Neuronal stem cell (in vitro differentiated cells): ENCODE measurements at regions not wholly inside any gene's neighbourhood (a gene's known extent, or its start where the extent isn't known, plus 50 kb on each side); places are given as distances from the start of the nearest gene placed in this dataset.

ENCODE experiments used
- DNase-seq: peaks from one replicate; pipeline ENCODE4 v3.0.0-alpha.2; 2013; ENCODE audit warnings: low spot score
- H2AFZ ChIP-seq: one replicate; pipeline ENCODE4 v1.6.1; 2013; ENCODE audit warnings: mild to moderate bottlenecking, low read length, inconsistent platforms
- H2AK5ac ChIP-seq: 2 replicates; pipeline ENCODE4 v1.6.1; 2013; ENCODE audit warnings: low read depth, mild to moderate bottlenecking, inconsistent platforms, low read length, moderate library complexity, mixed read lengths
- H2BK120ac ChIP-seq: 2 replicates; pipeline ENCODE4 v1.6.1; 2013; ENCODE audit warnings: low read depth, mild to moderate bottlenecking, inconsistent platforms, low read length, moderate library complexity, mixed read lengths
- H2BK12ac ChIP-seq: one replicate; pipeline ENCODE4 v1.6.1; 2013; ENCODE audit warnings: low read length, inconsistent platforms
- H2BK15ac ChIP-seq: 2 replicates; pipeline ENCODE4 v1.6.1; 2013; ENCODE audit warnings: mild to moderate bottlenecking, low read length, inconsistent platforms, mixed read lengths
- H2BK5ac ChIP-seq: one replicate; pipeline ENCODE4 v1.6.1; 2013; ENCODE audit warnings: inconsistent platforms, mild to moderate bottlenecking, low read length, moderate library complexity
- H3K14ac ChIP-seq: one replicate; pipeline ENCODE4 v1.6.1; 2013; ENCODE audit warnings: low read length, inconsistent platforms
- H3K18ac ChIP-seq: 2 replicates; pipeline ENCODE4 v1.6.1; 2013; ENCODE audit warnings: low read length, inconsistent platforms
- H3K23ac ChIP-seq: 2 replicates; pipeline ENCODE4 v1.6.1; 2013; ENCODE audit warnings: low read depth, mild to moderate bottlenecking, mixed read lengths, low read length, inconsistent platforms; ENCODE audit not compliant: poor library complexity
- H3K27ac ChIP-seq: replicated peaks from 3 replicates; pipeline ENCODE4 v1.5.1; 2013; ENCODE audit warnings: low read length, inconsistent platforms
- H3K27me3 ChIP-seq, 3 experiments: 2 replicates each; pipeline ENCODE4 v1.6.1; 2013; ENCODE audit warnings: low read length in 3 of 3, mild to moderate bottlenecking in 2 of 3, inconsistent platforms in 1 of 3, low read depth in 1 of 3, mixed read lengths in 1 of 3, moderate library complexity in 1 of 3; ENCODE audit not compliant: control insufficient read depth in 3 of 3, insufficient read depth in 3 of 3
- H3K36me3 ChIP-seq, 2 donors: replicated peaks in 1 of 2; 2 replicates each; pipeline ENCODE4 v1.6.1; 2013; ENCODE audit warnings: low read length in 2 of 2; ENCODE audit not compliant: control insufficient read depth in 2 of 2, insufficient read depth in 2 of 2
- H3K4ac ChIP-seq: 2 replicates; pipeline ENCODE4 v1.6.1; 2013; ENCODE audit warnings: inconsistent platforms, mild to moderate bottlenecking, low read length, moderate library complexity
- H3K4me1 ChIP-seq, 2 donors: 1 replicate in 1 of 2; 2 replicates in 1 of 2; pipeline ENCODE4 v1.6.1; 2013; ENCODE audit warnings: low read length in 2 of 2, low read depth in 1 of 2; ENCODE audit not compliant: control insufficient read depth in 2 of 2, insufficient read depth in 1 of 2
- H3K4me2 ChIP-seq: one replicate; pipeline ENCODE4 v1.6.1; 2013; ENCODE audit warnings: mild to moderate bottlenecking, low read length, inconsistent platforms; ENCODE audit not compliant: insufficient read depth, poor library complexity, severe bottlenecking
- H3K4me3 ChIP-seq, 2 donors: 2 replicates each; pipeline ENCODE4 v1.5.1; 2013; ENCODE audit warnings: low read length in 2 of 2, mild to moderate bottlenecking in 2 of 2, inconsistent platforms in 1 of 2, moderate library complexity in 1 of 2
- H3K79me1 ChIP-seq: one replicate; pipeline ENCODE4 v1.6.1; 2013; ENCODE audit warnings: low read depth, mild to moderate bottlenecking, inconsistent platforms, low read length, moderate library complexity
- H3K9ac ChIP-seq: one replicate; pipeline ENCODE4 v1.6.1; 2013; ENCODE audit warnings: mild to moderate bottlenecking, low read depth, low read length, inconsistent platforms; ENCODE audit not compliant: poor library complexity
- H3K9me3 ChIP-seq, 2 donors: replicated peaks in 1 of 2; 2 replicates each; pipeline versions ENCODE3 to v1.6.1; 2013; ENCODE audit warnings: low read length in 2 of 2, mild to moderate bottlenecking in 2 of 2, inconsistent platforms in 1 of 2, low read depth in 1 of 2, mixed read lengths in 1 of 2, moderate library complexity in 1 of 2; ENCODE audit not compliant: control insufficient read depth in 2 of 2, insufficient read depth in 1 of 2
- H4K8ac ChIP-seq: one replicate; pipeline ENCODE4 v1.6.1; 2013; ENCODE audit warnings: low read depth, mild to moderate bottlenecking, inconsistent platforms, low read length, moderate library complexity
- H4K91ac ChIP-seq: one replicate; pipeline ENCODE4 v1.6.1; 2013; ENCODE audit warnings: low read length, low read depth, mild to moderate bottlenecking, inconsistent platforms; ENCODE audit not compliant: poor library complexity
- WGBS, 2 donors: extraction: QIAGEN DNeasy Blood & Tissue Kit; methylation state at CpG; one replicate each; pipeline ENCODE4 v1.1.7; 2013; ENCODE audit warnings: missing lambda C conversion rate in 2 of 2, mixed read lengths in 1 of 2; ENCODE audit not compliant: insufficient read length in 2 of 2, insufficient replicate concordance in 1 of 2; ENCODE audit errors: extremely low coverage in 2 of 2; 5-methylcytosine and 5-hydroxymethylcytosine counted together

DNA sequence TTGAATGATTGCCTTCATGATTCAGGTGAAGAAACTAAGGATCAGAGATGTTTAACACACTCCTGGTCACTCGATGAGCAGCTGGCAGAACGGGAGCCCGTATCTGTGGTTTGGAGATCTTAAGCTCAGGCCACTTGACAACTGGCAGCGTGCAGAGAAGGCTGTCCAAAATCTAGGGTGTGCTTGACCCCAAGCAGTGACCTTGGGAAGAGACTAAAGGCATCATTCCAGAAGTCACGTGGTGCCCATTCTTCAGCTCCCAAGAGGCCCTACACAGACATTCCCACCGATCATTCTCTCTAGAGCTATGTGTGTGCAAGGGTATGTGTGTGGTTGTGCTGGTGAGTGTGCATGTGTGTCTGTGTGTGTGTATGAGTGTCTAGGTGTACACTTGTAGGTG is 493.8 kb downstream of the TCERG1L start:
- no peak overlapping the region for H3K4me3 ChIP-seq
- H3K9me3 ChIP-seq = no peaks in the 10 kb centered on the region
- no peak overlapping the region for H2AK5ac ChIP-seq
- H3K36me3 ChIP-seq = no peaks in the 10 kb centered on the region
- WGBS, 2 donors = no CpG with 5 or more reads among the region's 6 CpGs
- H3K23ac ChIP-seq = no peak overlapping the region
- no peaks in the 10 kb centered on the region for H3K79me1 ChIP-seq
- no peak overlapping the region for H3K4me2 ChIP-seq
- peaks cover 0 to 2% of the 10 kb centered on the region in 2 donors for H3K4me1 ChIP-seq
- no peak for DNase-seq
- no peak overlapping the region for H2BK120ac ChIP-seq
- H3K27me3 ChIP-seq = no peaks in the 10 kb centered on the region
- H2AFZ ChIP-seq = no peak overlapping the region
- H3K14ac ChIP-seq = no peak overlapping the region
- no peak overlapping the region for H2BK15ac ChIP-seq
- no peak overlapping the region for H4K91ac ChIP-seq
- no peak overlapping the region for H3K27ac ChIP-seq
- no peak overlapping the region for H4K8ac ChIP-seq
- H2BK12ac ChIP-seq = no peak overlapping the region
- H2BK5ac ChIP-seq = no peak overlapping the region
- no peak overlapping the region for H3K9ac ChIP-seq
- no peak overlapping the region for H3K4ac ChIP-seq
- no peak overlapping the region for H3K18ac ChIP-seq

- Histone ChIP-seq H3K4ac (no peak overlapping the region), H4K91ac (no peak overlapping the region), H2BK120ac (no peak overlapping the region), H3K9me3 (no peaks in the 10 kb centered on the region), H3K4me1 (peaks cover 0 to 2% of the 10 kb centered on the region in 2 donors), H4K8ac (no peak overlapping the region), H2BK5ac (no peak overlapping the region), H2AK5ac (no peak overlapping the region), H2BK12ac (no peak overlapping the region), H3K18ac (no peak overlapping the region), H3K36me3 (no peaks in the 10 kb centered on the region), H2BK15ac (no peak overlapping the region), H3K27me3 (no peaks in the 10 kb centered on the region), H3K23ac (no peak overlapping the region), H3K4me2 (no peak overlapping the region), H3K4me3 (no peak overlapping the region), H3K79me1 (no peaks in the 10 kb centered on the region), H3K14ac (no peak overlapping the region), H3K9ac (no peak overlapping the region), H2AFZ (no peak overlapping the region), H3K27ac (no peak overlapping the region)
- DNase-seq = no peak
- no CpG with 5 or more reads among the region's 11 CpGs for WGBS, 2 donors
These were observed 490.5 kb downstream of the TCERG1L start for GRCh38 chr10:130820880-130821482.

- H3K14ac ChIP-seq = no peak overlapping the region
- peak overlapping the region in 1 of 2 donors; percentile 52 for H3K4me3 ChIP-seq
- no peaks in the 10 kb centered on the region for H3K36me3 ChIP-seq
- H2BK15ac ChIP-seq = no peak overlapping the region
- H3K9me3 ChIP-seq = no peaks in the 10 kb centered on the region
- H3K27me3 ChIP-seq = no peaks in the 10 kb centered on the region
- H2AK5ac ChIP-seq = no peak overlapping the region
- H3K9ac ChIP-seq = no peak overlapping the region
- H3K18ac ChIP-seq = no peak overlapping the region
- WGBS, 2 donors = no CpG with 5 or more reads among the region's 4 CpGs
- no peaks in the 10 kb centered on the region for H3K4me1 ChIP-seq
- no peak overlapping the region for H4K91ac ChIP-seq
- no peak overlapping the region for H4K8ac ChIP-seq
- H3K4ac ChIP-seq = no peak overlapping the region
- H2BK120ac ChIP-seq = no peak overlapping the region
- no peak for DNase-seq
- no peaks in the 10 kb centered on the region for H3K79me1 ChIP-seq
- no peak overlapping the region for H2BK12ac ChIP-seq
- H3K27ac ChIP-seq = no peak overlapping the region
- no peak overlapping the region for H3K4me2 ChIP-seq
- no peak overlapping the region for H2BK5ac ChIP-seq
- no peak overlapping the region for H3K23ac ChIP-seq
- no peak overlapping the region for H2AFZ ChIP-seq
These were observed 487.1 kb downstream of the TCERG1L start for GRCh38 chr10:130824230-130825014.

DNA sequence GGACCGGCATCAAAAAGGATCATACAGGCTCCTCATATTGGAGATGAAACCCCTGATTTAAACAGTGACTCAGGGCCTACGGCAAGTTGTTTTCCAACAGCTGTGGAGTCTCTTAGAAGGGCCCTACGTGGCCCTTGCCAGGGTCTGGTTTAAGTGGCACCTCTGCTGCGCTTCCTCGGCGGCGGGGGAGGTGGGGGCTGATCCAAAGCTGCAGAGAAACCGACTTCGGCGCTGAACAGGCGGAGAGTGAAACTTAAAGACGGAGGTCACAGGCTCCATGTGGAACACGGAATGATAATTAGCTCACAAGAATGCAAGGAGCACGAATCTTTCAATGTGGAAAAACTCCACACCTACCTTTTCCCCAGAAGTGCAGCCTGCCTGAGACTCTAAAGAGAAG is 477.9 kb downstream of the TCERG1L start:
- Histone ChIP-seq H3K4me1 (no peaks in the 10 kb centered on the region), H3K27ac (no peak overlapping the region), H2BK120ac (no peak overlapping the region), H3K27me3 (no peaks in the 10 kb centered on the region), H3K9ac (no peak overlapping the region), H4K91ac (no peak overlapping the region), H3K23ac (no peak overlapping the region), H2AK5ac (no peak overlapping the region), H2AFZ (no peak overlapping the region), H3K9me3 (no peaks in the 10 kb centered on the region), H4K8ac (no peak overlapping the region), H2BK15ac (no peak overlapping the region), H3K79me1 (no peaks in the 10 kb centered on the region), H3K18ac (peak overlapping the region; percentile 28), H3K4me2 (no peak overlapping the region), H2BK5ac (no peak overlapping the region), H3K4ac (no peak overlapping the region), H3K4me3 (no peak overlapping the region), H3K36me3 (no peaks in the 10 kb centered on the region), H2BK12ac (no peak overlapping the region), H3K14ac (no peak overlapping the region)
- WGBS, 2 donors = no CpG with 5 or more reads among the region's 14 CpGs
- DNase-seq = no peak
